IMR-90 (cell line): ENCODE measurements at regions not wholly inside any gene's neighbourhood (a gene's known extent, or its start where the extent isn't known, plus 50 kb on each side); places are given as distances from the start of the nearest gene placed in this dataset.

Source experiments
- ATAC-seq: fragments of 200-7000 bp; cut with Tn5 transposase; 2 replicates; pipeline ENCODE4 v1.9.1; 2020; ENCODE audit warnings: low read depth, mild to moderate bottlenecking, moderate library complexity
- BruUV-seq: library from RNA; stranded (reverse); fragments of 400-500 nt; replicated peaks from 2 replicates; lab custom pipeline; 2021; lab: Mats Ljungman, UMichigan
- CTCF ChIA-PET: fragments of 300-600 bp; formaldehyde crosslinking; extraction: SDS; loops from one replicate; lab custom pipeline; 2021; ENCODE audit warnings: antibody characterized with exemption; lab: Yijun Ruan, JAX
- POLR2A ChIA-PET: fragments of 300-600 bp; sonication (Branson Sonifier 250); formaldehyde crosslinking; loops from one replicate; lab custom pipeline; 2022; ENCODE audit warnings: antibody characterized with exemption; ENCODE audit not compliant: unreplicated experiment; lab: Charles Lee
- DNase-seq: peaks from one replicate; pipeline ENCODE4 v3.0.0; 2013
- H2AFZ ChIP-seq: replicated peaks from 2 replicates; pipeline ENCODE3; 2013; ENCODE audit warnings: low read length, mild to moderate bottlenecking; ENCODE audit not compliant: poor library complexity
- H2AK5ac ChIP-seq: 2 replicates; pipeline ENCODE4 v1.6.1; 2013; ENCODE audit warnings: low read depth, low read length, inconsistent platforms
- H2AK9ac ChIP-seq: replicated peaks from 2 replicates; pipeline ENCODE3; 2013; ENCODE audit warnings: mild to moderate bottlenecking, low read depth, low read length, moderate library complexity; ENCODE audit not compliant: poor library complexity
- H2BK120ac ChIP-seq: 2 replicates; pipeline ENCODE4 v1.6.1; 2013; ENCODE audit warnings: low read depth, low read length, inconsistent platforms
- H2BK15ac ChIP-seq: 3 replicates; pipeline ENCODE4 v1.6.1; 2013; ENCODE audit warnings: low read depth, low read length, inconsistent platforms
- H2BK20ac ChIP-seq: 2 replicates; pipeline ENCODE4 v1.6.1; 2013; ENCODE audit warnings: low read depth, mild to moderate bottlenecking, inconsistent platforms, low read length, moderate library complexity
- H2BK5ac ChIP-seq: 2 replicates; pipeline ENCODE4 v1.6.1; 2013; ENCODE audit warnings: mild to moderate bottlenecking, low read depth, low read length, inconsistent platforms; ENCODE audit not compliant: poor library complexity, severe bottlenecking
- H3K14ac ChIP-seq: replicated peaks from 2 replicates; pipeline ENCODE4 v1.6.1; 2013; ENCODE audit warnings: low read depth, low read length, inconsistent platforms
- H3K18ac ChIP-seq: 2 replicates; pipeline ENCODE4 v1.6.1; 2013; ENCODE audit warnings: low read depth, low read length, control low read depth
- H3K23ac ChIP-seq: 2 replicates; pipeline ENCODE4 v1.6.1; 2013; ENCODE audit warnings: low read depth, low read length, inconsistent platforms
- H3K27ac ChIP-seq: 2 replicates; pipeline ENCODE4 v1.5.1; 2013; ENCODE audit warnings: mild to moderate bottlenecking, control low read depth, low read length; ENCODE audit not compliant: insufficient read depth
- H3K27me3 ChIP-seq: 2 replicates; pipeline ENCODE4 v1.6.1; 2013; ENCODE audit warnings: low read length; ENCODE audit not compliant: control insufficient read depth, insufficient read depth
- H3K36me3 ChIP-seq: 2 replicates; pipeline ENCODE4 v1.6.1; 2013; ENCODE audit warnings: low read length, mixed read lengths; ENCODE audit not compliant: control insufficient read depth, insufficient read depth
- H3K4ac ChIP-seq: 2 replicates; pipeline ENCODE4 v1.6.1; 2013; ENCODE audit warnings: low read depth, low read length, inconsistent platforms
- H3K4me1 ChIP-seq: 2 replicates; pipeline ENCODE4 v1.6.1; 2013; ENCODE audit warnings: low read length, mixed read lengths; ENCODE audit not compliant: control insufficient read depth, insufficient read depth
- H3K4me2 ChIP-seq: 2 replicates; pipeline ENCODE4 v1.6.1; 2013; ENCODE audit warnings: low read depth, mild to moderate bottlenecking, control low read depth, low read length, moderate library complexity
- H3K4me3 ChIP-seq: 2 replicates; pipeline ENCODE4 v1.5.1; 2013; ENCODE audit warnings: low read depth, mild to moderate bottlenecking, control low read depth, low read length, moderate library complexity; ENCODE audit not compliant: insufficient read depth
- H3K56ac ChIP-seq: 2 replicates; pipeline ENCODE4 v1.6.1; 2013; ENCODE audit warnings: low read length, inconsistent platforms; ENCODE audit not compliant: insufficient read depth; ENCODE audit errors: extremely low read depth
- H3K79me1 ChIP-seq, 2 experiments: 2 replicates each; pipeline ENCODE4 v1.6.1; 2013; ENCODE audit warnings: low read length in 2 of 2, inconsistent platforms in 1 of 2, low read depth in 1 of 2
- H3K9ac ChIP-seq: 2 replicates; pipeline ENCODE4 v1.6.1; 2013; ENCODE audit warnings: low read depth, low read length, control low read depth
- H3K9me1 ChIP-seq: 2 replicates; pipeline ENCODE4 v1.6.1; 2013; ENCODE audit warnings: low read length, inconsistent platforms; ENCODE audit not compliant: insufficient read depth
- H3K9me3 ChIP-seq: 2 replicates; pipeline ENCODE4 v1.6.1; 2013; ENCODE audit warnings: low read length; ENCODE audit not compliant: control insufficient read depth, insufficient read depth
- H4K20me1 ChIP-seq: 2 replicates; pipeline ENCODE4 v1.6.1; 2013; ENCODE audit warnings: low read length, inconsistent platforms; ENCODE audit not compliant: insufficient read depth
- H4K5ac ChIP-seq: 2 replicates; pipeline ENCODE4 v1.6.1; 2013; ENCODE audit warnings: mild to moderate bottlenecking, low read depth, low read length, control low read depth
- H4K8ac ChIP-seq, 2 experiments: 2 replicates each; pipeline ENCODE4 v1.6.1; 2013; ENCODE audit warnings: low read depth in 2 of 2, low read length in 2 of 2, control low read depth in 1 of 2, inconsistent platforms in 1 of 2
- H4K91ac ChIP-seq: 2 replicates; pipeline ENCODE4 v1.6.1; 2013; ENCODE audit warnings: low read depth, low read length, inconsistent platforms; ENCODE audit not compliant: insufficient read depth
- BHLHE40 ChIP-seq: fragments of 150-350 bp; IDR thresholded peaks from 2 replicates; pipeline ENCODE4 v1.6.1; 2016; ENCODE audit warnings: mild to moderate bottlenecking, low read depth, low read length
- CEBPB ChIP-seq: IDR thresholded peaks from 2 replicates; pipeline ENCODE4 v1.6.1; 2012; ENCODE audit warnings: low read depth, low read length, improper control_type of control experiment
- CHD1 ChIP-seq: IDR thresholded peaks from 2 replicates; pipeline ENCODE4 v1.6.1; 2012; ENCODE audit warnings: low read depth, low read length, improper control_type of control experiment
- CTCF ChIP-seq: conservative IDR thresholded peaks from 2 replicates; pipeline ENCODE4 v1.5.1; 2012; ENCODE audit warnings: mild to moderate bottlenecking, low read depth, low read length, improper control_type of control experiment
- ELK1 ChIP-seq: fragments of 150-350 bp; IDR thresholded peaks from 2 replicates; pipeline ENCODE4 v1.6.1; 2016; ENCODE audit warnings: low read depth, mild to moderate bottlenecking, low read length, moderate library complexity, borderline replicate concordance
- FOS ChIP-seq: fragments of 150-350 bp; IDR thresholded peaks from 2 replicates; pipeline ENCODE4 v1.6.1; 2016; ENCODE audit warnings: low read depth, low read length
- MAFK ChIP-seq: IDR thresholded peaks from 2 replicates; pipeline ENCODE4 v1.6.1; 2012; ENCODE audit warnings: low read depth, low read length, improper control_type of control experiment
- MAZ ChIP-seq: IDR thresholded peaks from 2 replicates; pipeline ENCODE4 v1.6.1; 2012; ENCODE audit warnings: low read depth, mild to moderate bottlenecking, low read length, improper control_type of control experiment, moderate library complexity, borderline replicate concordance
- MXI1 ChIP-seq: IDR thresholded peaks from 2 replicates; pipeline ENCODE4 v1.6.1; 2012; ENCODE audit warnings: low read depth, mild to moderate bottlenecking, low read length, moderate library complexity, borderline replicate concordance
- NFE2L2 ChIP-seq: fragments of 150-350 bp; IDR thresholded peaks from 2 replicates; pipeline ENCODE4 v1.6.1; 2016; ENCODE audit warnings: low read depth, mild to moderate bottlenecking, low read length
- POLR2A ChIP-seq: IDR thresholded peaks from 2 replicates; pipeline ENCODE4 v1.6.1; 2012; ENCODE audit warnings: mild to moderate bottlenecking, low read depth, low read length
- RAD21 ChIP-seq: IDR thresholded peaks from 2 replicates; pipeline ENCODE4 v1.6.1; 2012; ENCODE audit warnings: low read length, improper control_type of control experiment
- RCOR1 ChIP-seq: IDR thresholded peaks from 2 replicates; pipeline ENCODE4 v1.6.1; 2012; ENCODE audit warnings: mild to moderate bottlenecking, low read length, improper control_type of control experiment; ENCODE audit not compliant: insufficient replicate concordance
- RFX5 ChIP-seq: IDR thresholded peaks from 2 replicates; pipeline ENCODE4 v1.8.0; 2012; ENCODE audit warnings: low read depth, mild to moderate bottlenecking, low read length, moderate library complexity
- SMC3 ChIP-seq: fragments of 150-350 bp; IDR thresholded peaks from 2 replicates; pipeline ENCODE4 v1.6.1; 2016; ENCODE audit warnings: low read depth, mild to moderate bottlenecking, antibody characterized with exemption, low read length, moderate library complexity
- USF2 ChIP-seq: fragments of 150-350 bp; IDR thresholded peaks from 2 replicates; pipeline ENCODE4 v1.6.1; 2017; ENCODE audit warnings: mild to moderate bottlenecking, antibody characterized with exemption, low read length, low read depth
- WGBS, 2 experiments: methylation state at CpG; one replicate each; pipeline versions ENCODE4 v1.1.5 to v1.1.7; 2013; ENCODE audit warnings: missing lambda C conversion rate in 2 of 2; ENCODE audit not compliant: insufficient read length in 1 of 2; ENCODE audit errors: extremely low coverage in 2 of 2; 5-methylcytosine and 5-hydroxymethylcytosine counted together
- dilution Hi-C: fragments of 300-500 bp; cut with HindIII; formaldehyde crosslinking; loops from one replicate; pipeline ENCODE4 v1.14.3; 2018; ENCODE audit warnings: low sequenced_read_pairs; ENCODE audit not compliant: unreplicated experiment
- in situ Hi-C: fragments of 300-500 bp; cut with MboI; formaldehyde crosslinking; loops from 3 replicates; pipeline ENCODE4 v1.14.3; 2019; ENCODE audit warnings: low sequenced_read_pairs, inconsistent platforms, mixed read lengths
- intact Hi-C: fragments of 100-400 bp; cut with micrococcal nuclease; formaldehyde crosslinking; loops from 2 replicates; pipeline ENCODE4 v1.10.0; 2022

GRCh38 chr11:16611401-16611921, 127.0 kb upstream of the C11orf58 start:
- BruUV-seq = no TSS peak
- Histone ChIP-seq H3K4me3 (no peak overlapping the region), H3K4me1 (peaks cover 5% of the 10 kb centered on the region; the same call in 1 of the 2 replicates), H3K4ac (no peak overlapping the region), H3K23ac (no peak overlapping the region), H2AK9ac (no peak overlapping the region), H4K20me1 (no peaks in the 10 kb centered on the region), H2BK15ac (no peak overlapping the region), H2AFZ (no peak overlapping the region), H3K27ac (no peak overlapping the region), H3K14ac (no peak overlapping the region), H3K4me2 (no peak overlapping the region), H2BK5ac (no peak overlapping the region), H3K9ac (no peak overlapping the region), H3K18ac (no peak overlapping the region), H3K27me3 (0 out of 2 replicates have a peak, but pooled peaks cover 2% of the 10 kb centered on the region), H3K9me3 (no peaks in the 10 kb centered on the region), H3K9me1 (no peaks in the 10 kb centered on the region), H3K56ac (no peak overlapping the region), H3K79me1 (0 out of 4 replicates have a peak, but pooled peaks cover 0 to 5% of the 10 kb centered on the region in 2 experiments), H2BK120ac (no peak overlapping the region), H4K8ac (no peak overlapping the region), H3K36me3 (no peaks in the 10 kb centered on the region), H4K91ac (no peak overlapping the region), H2AK5ac (no peak overlapping the region), H4K5ac (no peak overlapping the region), H2BK20ac (no peak overlapping the region)
- ATAC-seq (no peak), DNase-seq (no peak)
- intact Hi-C loops = no loop called here
- CTCF ChIA-PET = no interaction called here
- TF ChIP-seq SMC3 = no peak
- TF ChIP-seq MXI1 = no peak
- TF ChIP-seq MAFK = no peak
- TF ChIP-seq FOS = no peak
- TF ChIP-seq ELK1 = no peak
- no peak for TF ChIP-seq CHD1
- no peak for TF ChIP-seq RFX5
- TF ChIP-seq BHLHE40 = no peak
- no peak for TF ChIP-seq MAZ
- no peak for TF ChIP-seq RAD21
- TF ChIP-seq USF2 = no peak
- no peak for TF ChIP-seq CEBPB
- no peak for TF ChIP-seq RCOR1
- TF ChIP-seq NFE2L2 = no peak
- no peak for TF ChIP-seq POLR2A
- TF ChIP-seq CTCF = no peak
- dilution Hi-C loops = no loop called here
- in situ Hi-C loops = loop anchor here (10.0 kb wide), 1 partner anchor 1277 kb away; no protein-coding TSS in a partner anchor
- POLR2A ChIA-PET = no interaction called here
- WGBS, 2 experiments = no CpG with 5 or more reads among the region's 14 CpGs
